Smooth muscle cell (in vitro differentiated cells): ENCODE measurements at regions not wholly inside any gene's neighbourhood (a gene's known extent, or its start where the extent isn't known, plus 50 kb on each side); places are given as distances from the start of the nearest gene placed in this dataset.

Experiments
- DNase-seq: peaks from one replicate; lab custom pipeline; 2025; ENCODE audit not compliant: unreplicated experiment; lab: John Stamatoyannopoulos, UW
- H2AFZ ChIP-seq: fragments of 200-600 bp; sonication (generic); 2 replicates; pipeline ENCODE4 v1.6.0; 2016; ENCODE audit warnings: antibody characterized with exemption, low read depth, mild to moderate bottlenecking
- H3F3A ChIP-seq: fragments of 200-600 bp; sonication (generic); 2 replicates; pipeline ENCODE4 v1.6.0; 2017; ENCODE audit warnings: antibody characterized with exemption, low read depth
- H3K27ac ChIP-seq: fragments of 200-600 bp; sonication (generic); 2 replicates; pipeline ENCODE4 v1.5.1; 2016; ENCODE audit warnings: low read depth, mild to moderate bottlenecking
- H3K27me3 ChIP-seq: fragments of 200-600 bp; sonication (generic); 2 replicates; pipeline ENCODE4 v1.6.1; 2016; ENCODE audit warnings: low read depth, mild to moderate bottlenecking
- H3K36me3 ChIP-seq: fragments of 200-600 bp; sonication (generic); 2 replicates; pipeline ENCODE4 v1.5.1; 2016; ENCODE audit warnings: low read depth
- H3K4me1 ChIP-seq: fragments of 200-600 bp; sonication (generic); 2 replicates; pipeline ENCODE4 v1.5.1; 2016; ENCODE audit warnings: low read depth
- H3K4me2 ChIP-seq: fragments of 200-600 bp; sonication (generic); 2 replicates; pipeline ENCODE4 v1.6.0; 2016; ENCODE audit warnings: mild to moderate bottlenecking
- H3K4me3 ChIP-seq: fragments of 200-600 bp; sonication (generic); 2 replicates; pipeline ENCODE4 v1.5.1; 2016; ENCODE audit warnings: mild to moderate bottlenecking
- H3K79me2 ChIP-seq: fragments of 200-600 bp; sonication (generic); 2 replicates; pipeline ENCODE4 v1.6.0; 2016; ENCODE audit warnings: low read depth, mild to moderate bottlenecking
- H3K9ac ChIP-seq: fragments of 200-600 bp; sonication (generic); 2 replicates; pipeline ENCODE4 v1.6.0; 2016; ENCODE audit warnings: low read depth
- H3K9me3 ChIP-seq: fragments of 200-600 bp; sonication (generic); replicated peaks from 2 replicates; pipeline ENCODE4 v1.5.1; 2016; ENCODE audit warnings: low read depth
- H4K20me1 ChIP-seq: fragments of 200-600 bp; sonication (generic); 2 replicates; pipeline ENCODE4 v1.6.0; 2016; ENCODE audit warnings: low read depth
- CTCF ChIP-seq: fragments of 200-600 bp; sonication (generic); IDR thresholded peaks from 2 replicates; pipeline ENCODE4 v1.5.1; 2017; ENCODE audit warnings: borderline replicate concordance, mild to moderate bottlenecking, antibody characterized with exemption; ENCODE audit not compliant: insufficient read depth, poor library complexity, severe bottlenecking
- WGBS: methylation state at CpG from one replicate; pipeline ENCODE4 v1.1.7; 2016; ENCODE audit warnings: low lambda C conversion rate; 5-methylcytosine and 5-hydroxymethylcytosine counted together

GRCh38 chr13:81677857-81678256 is 1336.9 kb upstream of the SPRY2 start:
- TF ChIP-seq CTCF = no peak
- no peaks in the 10 kb centered on the region for H3K36me3 ChIP-seq
- no peak overlapping the region for H2AFZ ChIP-seq
- H3K79me2 ChIP-seq = no peaks in the 10 kb centered on the region
- H3K9me3 ChIP-seq = no peaks in the 10 kb centered on the region
- no peak for DNase-seq
- 79% methylated on average over 2 of the region's 2 CpGs for WGBS
- H3F3A ChIP-seq = no peaks in the 10 kb centered on the region
- H3K4me3 ChIP-seq = no peak overlapping the region
- no peak overlapping the region for H3K27ac ChIP-seq
- no peaks in the 10 kb centered on the region for H4K20me1 ChIP-seq
- no peak overlapping the region for H3K4me2 ChIP-seq
- H3K4me1 ChIP-seq = no peaks in the 10 kb centered on the region
- H3K9ac ChIP-seq = no peak overlapping the region
- H3K27me3 ChIP-seq = no peaks in the 10 kb centered on the region

DNA sequence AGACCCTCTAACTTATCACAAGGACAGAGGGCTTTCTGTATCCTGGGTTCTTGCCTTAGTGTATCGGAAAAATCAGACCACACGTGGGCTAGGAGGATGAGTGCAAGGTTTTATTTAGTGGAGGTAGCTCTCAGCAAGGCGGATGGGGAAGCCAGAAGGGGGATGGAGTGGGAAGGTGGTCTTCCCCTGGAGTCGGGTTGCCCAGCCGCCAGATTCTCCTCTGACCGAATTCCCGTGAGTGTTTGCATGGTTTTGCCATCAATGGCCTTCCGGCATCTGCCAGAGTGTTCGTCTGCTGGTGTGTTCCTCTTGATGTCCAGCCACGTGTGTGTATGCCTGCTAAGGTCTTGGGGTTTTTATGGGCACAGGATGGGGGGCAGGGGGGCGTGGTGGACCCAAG is 1335.1 kb upstream of the SPRY2 start:
- WGBS = 95% methylated on average over 11 of the region's 11 CpGs
- no peak overlapping the region for H2AFZ ChIP-seq

DNA sequence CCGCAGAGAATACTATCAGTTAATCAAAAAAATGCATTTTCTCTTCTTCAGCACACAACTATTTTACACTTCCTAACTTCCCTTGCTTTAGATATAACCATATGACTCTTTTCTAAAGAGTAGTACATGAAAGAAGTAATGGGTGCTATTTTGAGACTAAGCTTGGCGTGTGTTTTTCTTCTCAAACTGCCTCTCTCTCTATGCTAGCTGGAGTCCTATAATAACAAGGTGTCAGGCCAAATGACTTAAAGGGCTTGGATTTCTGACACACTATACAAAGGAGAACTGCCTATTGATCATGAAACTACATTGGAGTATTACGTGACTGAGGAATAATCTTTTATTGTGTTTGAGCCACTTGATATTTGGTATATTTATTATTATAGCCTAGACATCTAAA is 1330.1 kb upstream of the SPRY2 start:
- DNase-seq = no peak
- no peak for TF ChIP-seq CTCF

More for the DNA sequence above, 1335.1 kb upstream of the SPRY2 start:
- Histone ChIP-seq H3K36me3 (no peaks in the 10 kb centered on the region), H3K4me2 (no peak overlapping the region), H3F3A (no peaks in the 10 kb centered on the region), H4K20me1 (no peaks in the 10 kb centered on the region), H3K4me1 (no peaks in the 10 kb centered on the region), H3K27me3 (no peaks in the 10 kb centered on the region), H3K9me3 (no peaks in the 10 kb centered on the region), H3K79me2 (no peaks in the 10 kb centered on the region), H3K4me3 (no peak overlapping the region), H3K27ac (no peak overlapping the region), H3K9ac (no peak overlapping the region)
- DNase-seq = no peak
- no peak for TF ChIP-seq CTCF

GRCh38 chr13:81670048-81670447 is 1329.1 kb upstream of the SPRY2 start:
- no peak for TF ChIP-seq CTCF
- DNase-seq = no peak
- H3K4me3 ChIP-seq = no peak overlapping the region
- WGBS = 56% methylated on average over 2 of the region's 2 CpGs
- no peaks in the 10 kb centered on the region for H3F3A ChIP-seq
- no peaks in the 10 kb centered on the region for H3K4me1 ChIP-seq
- H3K9ac ChIP-seq = no peak overlapping the region
- no peaks in the 10 kb centered on the region for H3K27me3 ChIP-seq
- H3K27ac ChIP-seq = no peak overlapping the region
- no peaks in the 10 kb centered on the region for H3K9me3 ChIP-seq
- no peaks in the 10 kb centered on the region for H3K79me2 ChIP-seq
- no peaks in the 10 kb centered on the region for H4K20me1 ChIP-seq
- H2AFZ ChIP-seq = no peak overlapping the region
- no peaks in the 10 kb centered on the region for H3K36me3 ChIP-seq
- H3K4me2 ChIP-seq = no peak overlapping the region

More for the DNA sequence above, 1330.1 kb upstream of the SPRY2 start:
- Histone ChIP-seq H3K4me2 (no peak overlapping the region), H3F3A (no peaks in the 10 kb centered on the region), H3K9ac (no peak overlapping the region), H3K79me2 (no peaks in the 10 kb centered on the region), H3K27me3 (no peaks in the 10 kb centered on the region), H3K36me3 (no peaks in the 10 kb centered on the region), H3K4me3 (no peak overlapping the region), H2AFZ (no peak overlapping the region), H3K27ac (no peak overlapping the region), H3K9me3 (no peaks in the 10 kb centered on the region), H3K4me1 (no peaks in the 10 kb centered on the region), H4K20me1 (no peaks in the 10 kb centered on the region)
- 90% methylated on average over 3 of the region's 3 CpGs for WGBS
